ENCODE measurements at regions not wholly inside any gene's neighbourhood (a gene's known extent, or its start where the extent isn't known, plus 50 kb on each side); places are given as distances from the start of the nearest gene placed in this dataset.

DNA sequence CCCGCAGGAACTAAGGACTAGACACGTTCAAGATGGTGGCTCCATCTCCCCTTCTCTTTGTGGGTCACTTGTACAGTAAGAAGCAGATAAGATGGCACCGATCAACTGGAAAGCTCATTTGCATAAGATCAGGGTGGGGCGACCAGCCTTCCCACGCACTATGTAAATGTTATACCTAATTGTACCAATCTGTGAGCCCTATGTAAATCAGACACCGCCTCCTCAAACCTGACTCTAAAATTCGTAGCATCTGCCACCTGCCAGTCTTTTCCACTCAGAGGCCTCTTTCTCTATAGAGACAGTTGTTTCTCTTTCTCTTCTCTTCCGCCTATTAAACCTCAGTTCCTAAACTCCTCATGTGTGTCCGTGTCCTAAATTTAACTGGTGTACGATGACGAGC is 324.5 kb downstream of the PHF14 start:
- no peak for TF ChIP-seq POLR2AphosphoS5 (IDR thresholded peaks at IDR 0.05; ENCODE audit: low read depth, low read length)
- no peak for TF ChIP-seq POLR2A (IDR thresholded peaks at IDR 0.05; ENCODE audit: low read depth, low read length)

All from GM12892 (cell line).